HEK293 (cell line): ENCODE measurements at regions not wholly inside any gene's neighbourhood (a gene's known extent, or its start where the extent isn't known, plus 50 kb on each side); places are given as distances from the start of the nearest gene placed in this dataset.

ENCODE experiments used
- CTCF ChIA-PET: fragments of 350-600 bp; formaldehyde crosslinking; extraction: SDS; loops from one replicate; lab custom pipeline; 2021; ENCODE audit warnings: antibody characterized with exemption; lab: Yijun Ruan, JAX
- POLR2A ChIA-PET: fragments of 300-600 bp; formaldehyde crosslinking; extraction: SDS; loops from one replicate; lab custom pipeline; 2020; ENCODE audit warnings: antibody characterized with exemption, inconsistent platforms; lab: Yijun Ruan, JAX
- H3K27ac ChIP-seq: fragments of 200-500 bp; sonication (Bioruptor generic); 2 replicates; pipeline ENCODE4 v1.5.1; 2014; ENCODE audit warnings: low read depth, low read length, control low read depth, inconsistent platforms; ENCODE audit errors: extremely low read depth
- H3K36me3 ChIP-seq, 2 experiments: fragments of 200-500 bp in 1 of 2; sonication (Bioruptor generic) in 1 of 2; 1 replicate in 1 of 2; 2 replicates in 1 of 2; pipeline ENCODE4 v1.5.1; 2014 to 2017; ENCODE audit warnings: inconsistent platforms in 2 of 2, low read length in 2 of 2; ENCODE audit not compliant: control insufficient read depth in 2 of 2, insufficient read depth in 1 of 2
- H3K4me1 ChIP-seq: fragments of 200-500 bp; sonication (Bioruptor generic); 2 replicates; pipeline ENCODE4 v1.5.1; 2014; ENCODE audit warnings: mild to moderate bottlenecking, low read length, inconsistent platforms; ENCODE audit not compliant: control insufficient read depth, insufficient read depth
- H3K4me3 ChIP-seq: 2 replicates; pipeline ENCODE4 v1.5.1; 2011; ENCODE audit warnings: low read depth, mild to moderate bottlenecking, control low read depth, low read length, moderate library complexity
- H3K9me3 ChIP-seq: fragments of 200-500 bp; sonication (Bioruptor generic); 2 replicates; pipeline ENCODE4 v1.5.1; 2014; ENCODE audit warnings: low read depth, low read length, inconsistent platforms; ENCODE audit not compliant: control insufficient read depth, insufficient read depth
- BCL11A ChIP-seq: fragments of 450-650 bp; formaldehyde crosslinking; IDR thresholded peaks from 2 replicates; pipeline ENCODE4 v1.5.1; 2016; ENCODE audit warnings: low read depth, missing biosample characterization, missing genetic modification characterization
- GLI4 ChIP-seq: fragments of 450-650 bp; formaldehyde crosslinking; IDR thresholded peaks from 2 replicates; pipeline ENCODE4 v1.5.1; 2016; ENCODE audit warnings: missing biosample characterization, missing genetic modification characterization
- KLF7 ChIP-seq: fragments of 450-650 bp; formaldehyde crosslinking; IDR thresholded peaks from 2 replicates; pipeline ENCODE4 v1.5.1; 2016; ENCODE audit warnings: missing biosample characterization, missing genetic modification characterization, borderline replicate concordance
- MZF1 ChIP-seq: fragments of 450-650 bp; formaldehyde crosslinking; IDR thresholded peaks from 2 replicates; pipeline ENCODE4 v1.5.1; 2017; ENCODE audit warnings: missing biosample characterization, missing genetic modification characterization, borderline replicate concordance
- RBAK ChIP-seq: fragments of 450-650 bp; formaldehyde crosslinking; IDR thresholded peaks from 2 replicates; pipeline ENCODE4 v1.5.1; 2016; ENCODE audit warnings: missing biosample characterization, missing genetic modification characterization
- ZBTB20 ChIP-seq: fragments of 450-650 bp; formaldehyde crosslinking; IDR thresholded peaks from 2 replicates; pipeline ENCODE4 v1.5.1; 2016; ENCODE audit warnings: missing biosample characterization, missing genetic modification characterization
- ZFP3 ChIP-seq: fragments of 450-650 bp; formaldehyde crosslinking; IDR thresholded peaks from 2 replicates; pipeline ENCODE4 v1.5.1; 2016; ENCODE audit warnings: low read depth, missing biosample characterization, missing genetic modification characterization
- ZNF10 ChIP-seq: fragments of 450-650 bp; formaldehyde crosslinking; IDR thresholded peaks from 2 replicates; pipeline ENCODE4 v1.5.1; 2017; ENCODE audit warnings: missing biosample characterization, missing genetic modification characterization
- ZNF133 ChIP-seq: fragments of 450-650 bp; formaldehyde crosslinking; IDR thresholded peaks from 2 replicates; pipeline ENCODE4 v1.5.1; 2016; ENCODE audit warnings: missing biosample characterization, missing genetic modification characterization
- ZNF169 ChIP-seq: fragments of 450-650 bp; formaldehyde crosslinking; IDR thresholded peaks from 2 replicates; pipeline ENCODE4 v1.5.1; 2016; ENCODE audit warnings: missing biosample characterization, missing genetic modification characterization
- ZNF184 ChIP-seq: fragments of 450-650 bp; IDR thresholded peaks from 2 replicates; pipeline ENCODE4 v1.5.1; 2018; ENCODE audit warnings: missing biosample characterization, mild to moderate bottlenecking, missing genetic modification characterization
- ZNF239 ChIP-seq: fragments of 450-650 bp; formaldehyde crosslinking; IDR thresholded peaks from 2 replicates; pipeline ENCODE4 v1.5.1; 2016; ENCODE audit warnings: missing biosample characterization, missing genetic modification characterization
- ZNF248 ChIP-seq: fragments of 450-650 bp; formaldehyde crosslinking; IDR thresholded peaks from 2 replicates; pipeline ENCODE4 v1.5.1; 2017; ENCODE audit warnings: missing biosample characterization, missing genetic modification characterization
- ZNF266 ChIP-seq: fragments of 450-650 bp; formaldehyde crosslinking; IDR thresholded peaks from 2 replicates; pipeline ENCODE4 v1.5.1; 2016; ENCODE audit warnings: missing biosample characterization, missing genetic modification characterization, low read depth
- ZNF350 ChIP-seq: fragments of 450-650 bp; formaldehyde crosslinking; IDR thresholded peaks from 2 replicates; pipeline ENCODE4 v1.5.0; 2017; ENCODE audit warnings: missing biosample characterization, mild to moderate bottlenecking, missing genetic modification characterization
- ZNF433 ChIP-seq: fragments of 450-650 bp; formaldehyde crosslinking; IDR thresholded peaks from 2 replicates; pipeline ENCODE4 v1.5.1; 2016; ENCODE audit warnings: missing biosample characterization, missing genetic modification characterization, low read depth
- ZNF585B ChIP-seq: fragments of 450-650 bp; formaldehyde crosslinking; IDR thresholded peaks from 2 replicates; pipeline ENCODE4 v1.5.1; 2016; ENCODE audit warnings: missing biosample characterization, missing genetic modification characterization
- ZNF664 ChIP-seq: fragments of 450-650 bp; formaldehyde crosslinking; IDR thresholded peaks from 2 replicates; pipeline ENCODE4 v1.5.1; 2016; ENCODE audit warnings: missing biosample characterization, missing genetic modification characterization
- ZNF747 ChIP-seq: fragments of 450-650 bp; formaldehyde crosslinking; IDR thresholded peaks from 2 replicates; pipeline ENCODE4 v1.5.1; 2016; ENCODE audit warnings: missing biosample characterization, missing genetic modification characterization
- ZNF76 ChIP-seq: fragments of 450-650 bp; formaldehyde crosslinking; IDR thresholded peaks from 2 replicates; pipeline ENCODE4; 2016; ENCODE audit warnings: low read depth, missing biosample characterization, missing genetic modification characterization, borderline replicate concordance
- ZNF777 ChIP-seq: fragments of 450-650 bp; formaldehyde crosslinking; IDR thresholded peaks from 2 replicates; pipeline ENCODE4 v1.5.1; 2017; ENCODE audit warnings: missing biosample characterization, missing genetic modification characterization, borderline replicate concordance
- ZNF791 ChIP-seq: fragments of 450-650 bp; formaldehyde crosslinking; IDR thresholded peaks from 2 replicates; pipeline ENCODE4 v1.5.1; 2016; ENCODE audit warnings: missing biosample characterization, missing genetic modification characterization
- TF ChIP-seq, protein P1 (sequence below): fragments of 450-650 bp; formaldehyde crosslinking; IDR thresholded peaks from 2 replicates; pipeline ENCODE4 v1.5.1; 2016; ENCODE audit warnings: missing biosample characterization, missing genetic modification characterization
- TF ChIP-seq, protein P2 (sequence below): fragments of 450-650 bp; formaldehyde crosslinking; IDR thresholded peaks from 2 replicates; pipeline ENCODE4 v1.5.1; 2017; ENCODE audit warnings: missing biosample characterization, missing genetic modification characterization
- TF ChIP-seq, protein P3 (sequence below): fragments of 450-650 bp; formaldehyde crosslinking; IDR thresholded peaks from 2 replicates; pipeline ENCODE4 v1.5.1; 2016; ENCODE audit warnings: missing biosample characterization, missing genetic modification characterization
- TF ChIP-seq, protein P4 (sequence below): fragments of 450-650 bp; formaldehyde crosslinking; IDR thresholded peaks from 2 replicates; pipeline ENCODE4 v1.5.1; 2016; ENCODE audit warnings: missing biosample characterization, missing genetic modification characterization

DNA sequence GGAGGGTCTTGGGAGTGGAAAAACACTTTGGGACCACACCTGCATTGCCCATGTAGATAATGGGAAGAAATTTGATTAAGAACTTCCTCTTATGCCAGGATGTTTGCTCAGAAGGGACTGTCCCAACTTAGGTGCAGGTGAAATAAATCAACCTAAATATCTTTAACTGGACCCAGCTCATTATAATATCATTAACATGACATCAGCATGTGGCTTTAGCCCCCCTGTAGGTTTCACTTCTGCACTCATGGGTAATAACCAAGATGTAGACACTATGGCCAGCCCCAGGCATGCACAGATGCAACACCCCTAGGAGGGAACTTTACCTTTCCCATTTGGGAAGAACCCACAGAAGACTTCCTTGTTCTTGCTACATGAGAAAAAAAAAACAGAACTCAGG lies 227.4 kb upstream of the ZNF804A start:
- Histone ChIP-seq H3K4me1 (no peaks in the 10 kb centered on the region), H3K36me3 (no peaks in the 10 kb centered on the region), H3K9me3 (no peaks in the 10 kb centered on the region), H3K4me3 (no peak overlapping the region), H3K27ac (no peak overlapping the region)
- POLR2A ChIA-PET, result no interaction called here
- TF ChIP-seq ZNF266, result no peak
- no peak for TF ChIP-seq ZNF248 (tag by site-specific recombination)
- TF ChIP-seq, protein P1, sequence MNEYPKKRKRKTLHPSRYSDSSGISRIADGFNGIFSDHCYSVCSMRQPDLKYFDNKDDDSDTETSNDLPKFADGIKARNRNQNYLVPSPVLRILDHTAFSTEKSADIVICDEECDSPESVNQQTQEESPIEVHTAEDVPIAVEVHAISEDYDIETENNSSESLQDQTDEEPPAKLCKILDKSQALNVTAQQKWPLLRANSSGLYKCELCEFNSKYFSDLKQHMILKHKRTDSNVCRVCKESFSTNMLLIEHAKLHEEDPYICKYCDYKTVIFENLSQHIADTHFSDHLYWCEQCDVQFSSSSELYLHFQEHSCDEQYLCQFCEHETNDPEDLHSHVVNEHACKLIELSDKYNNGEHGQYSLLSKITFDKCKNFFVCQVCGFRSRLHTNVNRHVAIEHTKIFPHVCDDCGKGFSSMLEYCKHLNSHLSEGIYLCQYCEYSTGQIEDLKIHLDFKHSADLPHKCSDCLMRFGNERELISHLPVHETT (tag by site-specific recombination), result no peak
- TF ChIP-seq ZNF791 (tag by site-specific recombination), result no peak
- no peak for TF ChIP-seq ZNF10
- no peak for TF ChIP-seq ZNF350 (tag by site-specific recombination)
- no peak for TF ChIP-seq ZNF433
- TF ChIP-seq ZNF664 (tag by site-specific recombination), result no peak
- no peak for TF ChIP-seq ZNF133 (tag by site-specific recombination)
- TF ChIP-seq ZNF777 (tag by site-specific recombination), result no peak
- TF ChIP-seq ZBTB20 (tag by site-specific recombination), result no peak
- TF ChIP-seq MZF1 (tag by site-specific recombination), result no peak
- no peak for TF ChIP-seq ZNF747 (tag by site-specific recombination)
- no peak for TF ChIP-seq ZFP3
- TF ChIP-seq, protein P2, sequence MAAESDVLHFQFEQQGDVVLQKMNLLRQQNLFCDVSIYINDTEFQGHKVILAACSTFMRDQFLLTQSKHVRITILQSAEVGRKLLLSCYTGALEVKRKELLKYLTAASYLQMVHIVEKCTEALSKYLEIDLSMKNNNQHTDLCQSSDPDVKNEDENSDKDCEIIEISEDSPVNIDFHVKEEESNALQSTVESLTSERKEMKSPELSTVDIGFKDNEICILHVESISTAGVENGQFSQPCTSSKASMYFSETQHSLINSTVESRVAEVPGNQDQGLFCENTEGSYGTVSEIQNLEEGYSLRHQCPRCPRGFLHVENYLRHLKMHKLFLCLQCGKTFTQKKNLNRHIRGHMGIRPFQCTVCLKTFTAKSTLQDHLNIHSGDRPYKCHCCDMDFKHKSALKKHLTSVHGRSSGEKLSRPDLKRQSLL (tag by site-specific recombination), result no peak
- TF ChIP-seq ZNF184 (tag by site-specific recombination), result no peak
- TF ChIP-seq ZNF585B, result no peak
- CTCF ChIA-PET, result no interaction called here

DNA sequence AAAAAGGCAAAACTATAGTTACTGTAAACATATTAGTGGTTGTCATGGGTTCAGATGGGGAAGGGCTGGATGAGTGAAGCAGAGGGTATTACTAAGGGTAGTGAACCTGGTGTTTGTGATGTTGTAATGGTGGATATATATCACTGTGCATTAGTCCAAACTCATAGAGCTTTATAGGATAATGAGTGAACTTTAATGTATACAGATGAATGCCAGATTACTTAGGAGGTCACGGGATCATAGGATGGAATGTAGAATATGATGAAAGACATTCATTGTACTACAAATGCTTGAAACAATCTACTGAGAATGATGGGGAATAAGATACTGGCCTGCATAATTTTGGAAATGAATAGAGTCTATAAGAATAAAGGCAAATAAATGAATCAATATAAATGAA lies 226.7 kb upstream of the ZNF804A start:
- H3K9me3 ChIP-seq, result no peaks in the 10 kb centered on the region
- no peak overlapping the region for H3K27ac ChIP-seq
- POLR2A ChIA-PET, result no interaction called here
- H3K4me3 ChIP-seq, result no peak overlapping the region
- no peaks in the 10 kb centered on the region for H3K36me3 ChIP-seq
- no peaks in the 10 kb centered on the region for H3K4me1 ChIP-seq
- CTCF ChIA-PET, result no interaction called here
- no peak for TF ChIP-seq ZNF239 (tag by site-specific recombination)
- TF ChIP-seq ZNF76 (tag by site-specific recombination), result no peak

DNA sequence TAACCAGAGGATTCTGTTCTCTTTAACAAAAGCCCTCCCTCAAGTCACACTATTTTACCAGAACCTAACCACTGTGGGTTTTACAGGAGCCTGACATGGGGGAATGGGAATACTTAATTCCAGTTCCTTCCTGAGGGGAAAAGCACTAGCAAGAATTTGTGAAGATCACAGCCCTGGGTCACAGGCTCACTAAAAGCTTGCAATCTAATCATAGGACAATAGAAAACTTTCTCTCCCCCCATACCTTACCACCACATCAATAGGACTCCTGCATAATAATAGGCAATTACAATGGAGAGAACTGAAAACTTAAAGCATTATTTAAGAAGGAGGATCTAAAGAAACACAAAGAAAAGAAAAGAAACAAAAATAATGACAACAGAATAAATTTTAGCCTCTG lies 225.8 kb upstream of the ZNF804A start:
- H3K27ac ChIP-seq, result no peak overlapping the region
- H3K9me3 ChIP-seq, result no peaks in the 10 kb centered on the region
- POLR2A ChIA-PET, result no interaction called here
- no peak overlapping the region for H3K4me3 ChIP-seq
- CTCF ChIA-PET, result no interaction called here
- H3K36me3 ChIP-seq, result no peaks in the 10 kb centered on the region
- no peaks in the 10 kb centered on the region for H3K4me1 ChIP-seq
- TF ChIP-seq, protein P3, sequence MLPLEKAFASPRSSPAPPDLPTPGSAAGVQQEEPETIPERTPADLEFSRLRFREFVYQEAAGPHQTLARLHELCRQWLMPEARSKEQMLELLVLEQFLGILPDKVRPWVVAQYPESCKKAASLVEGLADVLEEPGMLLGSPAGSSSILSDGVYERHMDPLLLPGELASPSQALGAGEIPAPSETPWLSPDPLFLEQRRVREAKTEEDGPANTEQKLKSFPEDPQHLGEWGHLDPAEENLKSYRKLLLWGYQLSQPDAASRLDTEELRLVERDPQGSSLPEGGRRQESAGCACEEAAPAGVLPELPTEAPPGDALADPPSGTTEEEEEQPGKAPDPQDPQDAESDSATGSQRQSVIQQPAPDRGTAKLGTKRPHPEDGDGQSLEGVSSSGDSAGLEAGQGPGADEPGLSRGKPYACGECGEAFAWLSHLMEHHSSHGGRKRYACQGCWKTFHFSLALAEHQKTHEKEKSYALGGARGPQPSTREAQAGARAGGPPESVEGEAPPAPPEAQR, result no peak
- no peak for TF ChIP-seq RBAK
- no peak for TF ChIP-seq GLI4 (tag by site-specific recombination)
- TF ChIP-seq BCL11A, result no peak
- TF ChIP-seq, protein P4, sequence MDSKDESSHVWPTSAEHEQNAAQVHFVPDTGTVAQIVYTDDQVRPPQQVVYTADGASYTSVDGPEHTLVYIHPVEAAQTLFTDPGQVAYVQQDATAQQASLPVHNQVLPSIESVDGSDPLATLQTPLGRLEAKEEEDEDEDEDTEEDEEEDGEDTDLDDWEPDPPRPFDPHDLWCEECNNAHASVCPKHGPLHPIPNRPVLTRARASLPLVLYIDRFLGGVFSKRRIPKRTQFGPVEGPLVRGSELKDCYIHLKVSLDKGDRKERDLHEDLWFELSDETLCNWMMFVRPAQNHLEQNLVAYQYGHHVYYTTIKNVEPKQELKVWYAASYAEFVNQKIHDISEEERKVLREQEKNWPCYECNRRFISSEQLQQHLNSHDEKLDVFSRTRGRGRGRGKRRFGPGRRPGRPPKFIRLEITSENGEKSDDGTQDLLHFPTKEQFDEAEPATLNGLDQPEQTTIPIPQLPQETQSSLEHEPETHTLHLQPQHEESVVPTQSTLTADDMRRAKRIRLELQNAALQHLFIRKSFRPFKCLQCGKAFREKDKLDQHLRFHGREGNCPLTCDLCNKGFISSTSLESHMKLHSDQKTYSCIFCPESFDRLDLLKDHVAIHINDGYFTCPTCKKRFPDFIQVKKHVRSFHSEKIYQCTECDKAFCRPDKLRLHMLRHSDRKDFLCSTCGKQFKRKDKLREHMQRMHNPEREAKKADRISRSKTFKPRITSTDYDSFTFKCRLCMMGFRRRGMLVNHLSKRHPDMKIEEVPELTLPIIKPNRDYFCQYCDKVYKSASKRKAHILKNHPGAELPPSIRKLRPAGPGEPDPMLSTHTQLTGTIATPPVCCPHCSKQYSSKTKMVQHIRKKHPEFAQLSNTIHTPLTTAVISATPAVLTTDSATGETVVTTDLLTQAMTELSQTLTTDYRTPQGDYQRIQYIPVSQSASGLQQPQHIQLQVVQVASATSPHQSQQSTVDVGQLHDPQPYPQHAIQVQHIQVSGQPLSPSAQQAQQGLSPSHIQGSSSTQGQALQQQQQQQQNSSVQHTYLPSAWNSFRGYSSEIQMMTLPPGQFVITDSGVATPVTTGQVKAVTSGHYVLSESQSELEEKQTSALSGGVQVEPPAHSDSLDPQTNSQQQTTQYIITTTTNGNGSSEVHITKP (tag by site-specific recombination), result no peak
- TF ChIP-seq KLF7, result no peak
- TF ChIP-seq, protein P1 (tag by site-specific recombination), result no peak
- no peak for TF ChIP-seq ZNF169 (tag by site-specific recombination)
